COLO668 (cell line): ENCODE measurements at regions not wholly inside any gene's neighbourhood (a gene's known extent, or its start where the extent isn't known, plus 50 kb on each side); places are given as distances from the start of the nearest gene placed in this dataset.
A peak's percentile ranks its signal among the peaks of the same experiment; 100 is the strongest.
"Not testable (repeated sequence)": the region's sequence is repeated elsewhere in the genome, so short reads cannot be mapped to it uniquely, and the experiment has no call there.

Experiments
- DNase-seq: peaks from one replicate; lab custom pipeline; 2025; ENCODE audit not compliant: unreplicated experiment; lab: John Stamatoyannopoulos, UW

- no peak for DNase-seq
Measured at GRCh38 chr2:88913280-88913679, 221.8 kb downstream of the RPIA start.

DNA sequence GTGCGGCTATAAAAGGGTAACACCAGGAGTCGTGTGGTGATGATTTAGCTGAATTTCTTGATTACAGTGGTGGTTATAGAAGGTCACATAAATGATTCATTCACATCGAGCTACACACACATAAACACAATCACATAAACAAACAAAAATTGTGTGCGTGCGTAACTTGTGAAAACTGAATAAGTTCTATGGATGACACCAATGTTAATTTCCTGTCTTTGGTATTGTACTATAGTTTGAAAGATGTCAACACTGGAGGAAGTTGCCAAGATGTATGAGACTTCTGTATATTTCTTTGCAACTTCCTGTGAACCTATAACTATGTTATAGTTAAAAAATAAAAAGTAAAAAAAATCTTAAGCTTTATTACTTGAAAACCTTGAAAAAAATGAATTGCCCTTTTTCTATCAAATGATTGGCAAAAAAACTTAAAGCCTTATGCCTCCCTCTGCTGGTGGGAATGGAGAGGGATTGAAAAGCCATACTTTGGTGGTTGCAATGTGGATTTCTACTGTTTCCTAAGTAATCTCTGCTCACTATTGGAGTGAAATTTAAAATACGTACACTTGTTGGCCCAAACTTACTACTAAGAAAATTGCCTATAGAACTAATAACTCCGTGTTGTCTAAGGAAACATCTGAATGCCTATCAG is 227.7 kb downstream of the RPIA start:
- DNase-seq, result peak; percentile 4

- DNase-seq, result not testable (repeated sequence)
Measured at GRCh38 chr2:88920399-88920798, 228.9 kb downstream of the RPIA start.

- DNase-seq, result no peak
Measured at GRCh38 chr2:88924533-88924932, 233.1 kb downstream of the RPIA start.

DNA sequence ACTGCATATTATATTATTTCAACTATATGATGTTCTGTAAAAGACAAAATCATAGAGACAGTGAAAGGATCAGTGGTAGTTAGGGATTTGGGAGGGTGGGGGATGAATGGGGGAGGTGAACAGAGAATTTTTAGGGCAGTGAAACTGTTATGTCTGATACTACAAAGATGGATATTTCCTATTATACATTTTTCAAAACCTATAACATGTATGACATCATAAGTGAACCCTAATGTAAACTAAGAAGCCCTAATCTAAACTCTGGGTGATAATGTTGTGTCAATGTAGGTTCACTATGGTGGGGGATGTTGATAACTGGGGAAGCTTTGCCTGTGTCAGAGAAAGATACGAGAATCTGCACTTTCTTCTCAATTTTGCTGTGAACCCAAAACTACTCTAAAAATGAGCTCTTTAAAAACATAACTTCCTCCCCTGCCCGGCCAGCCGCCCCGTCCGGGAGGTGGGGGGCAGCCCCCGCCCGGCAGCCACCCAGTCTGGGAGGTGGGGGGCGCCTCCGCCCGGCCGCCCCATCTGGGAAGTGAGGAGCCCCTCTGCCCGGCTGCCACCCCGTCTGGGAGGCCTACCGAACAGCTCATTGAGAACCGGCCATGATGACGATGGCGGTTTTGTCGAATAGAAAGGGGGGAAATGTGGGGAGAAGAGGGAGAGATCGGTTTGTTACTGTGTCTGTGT is 234.4 kb downstream of the RPIA start:
- DNase-seq, result no peak

- no peak for DNase-seq
Measured at GRCh38 chr2:88927128-88927527, 235.7 kb downstream of the RPIA start.

- no peak for DNase-seq
Measured at GRCh38 chr2:88930659-88931058, 239.2 kb downstream of the RPIA start.

DNA sequence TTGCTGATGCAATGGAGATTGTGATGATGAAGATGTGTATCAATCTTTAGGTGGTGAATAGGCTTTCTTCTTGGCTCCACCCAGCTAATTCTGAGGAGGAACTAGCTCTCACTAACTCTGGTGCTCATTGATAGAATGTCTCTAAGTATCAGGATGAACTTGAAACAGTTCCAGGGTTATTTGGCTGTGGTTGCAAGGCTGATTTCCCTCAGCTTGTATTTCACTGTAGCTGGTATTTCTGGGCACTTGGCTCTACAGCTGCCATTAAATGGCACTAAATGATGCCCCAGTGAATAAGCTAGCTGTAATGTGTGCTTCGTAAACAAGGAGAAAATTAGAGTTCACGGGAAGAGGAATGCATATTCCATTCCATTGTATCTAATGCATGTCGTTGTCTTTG is 241.2 kb downstream of the RPIA start:
- no peak for DNase-seq

GRCh38 chr2:88933091-88933490 is 241.6 kb downstream of the RPIA start:
- DNase-seq, result no peak

DNA sequence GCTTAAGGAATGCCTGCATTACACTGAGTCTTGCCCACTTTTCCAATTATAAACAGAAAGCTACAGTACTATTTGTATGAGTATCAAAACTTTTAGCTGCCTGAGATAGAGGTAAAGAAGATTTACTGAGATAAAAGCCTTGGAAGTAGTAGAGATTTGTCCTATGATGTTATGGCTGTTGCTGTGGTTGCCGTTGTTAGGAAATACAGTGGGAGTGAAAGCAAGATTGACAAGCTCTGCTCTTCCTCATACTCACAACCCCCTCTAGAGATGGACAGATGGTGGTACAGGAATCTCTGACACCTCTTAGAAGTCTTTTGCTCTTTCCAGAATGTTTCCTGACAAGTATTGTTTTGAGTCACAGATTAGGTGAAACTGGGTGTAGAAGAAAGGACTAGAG is 242.5 kb downstream of the RPIA start:
- DNase-seq, result no peak

DNA sequence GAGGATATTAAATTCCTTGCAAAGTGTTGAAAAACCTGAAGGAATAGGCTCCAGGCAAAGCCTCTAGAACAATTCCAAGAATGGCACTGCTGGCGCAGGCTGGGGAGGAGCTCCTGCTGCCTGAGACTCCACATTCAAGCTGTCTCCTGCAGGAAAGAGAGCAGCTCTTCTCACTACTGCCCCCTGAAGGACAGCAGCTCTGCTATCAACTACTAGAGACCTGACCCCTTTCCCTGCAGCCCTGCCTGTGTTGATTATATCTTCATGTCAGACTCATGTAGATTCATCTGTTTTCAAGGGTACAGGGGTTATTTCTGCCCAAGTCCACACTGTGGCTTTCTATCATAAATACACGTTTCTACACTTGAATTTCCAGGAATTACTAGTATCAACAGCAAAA is 249.7 kb downstream of the RPIA start:
- peak; percentile 3 for DNase-seq

- no peak for DNase-seq
Measured at GRCh38 chr2:88942798-88943197, 251.3 kb downstream of the RPIA start.

- DNase-seq, result no peak
Measured at GRCh38 chr2:88949336-88949735, 257.9 kb downstream of the RPIA start.

DNA sequence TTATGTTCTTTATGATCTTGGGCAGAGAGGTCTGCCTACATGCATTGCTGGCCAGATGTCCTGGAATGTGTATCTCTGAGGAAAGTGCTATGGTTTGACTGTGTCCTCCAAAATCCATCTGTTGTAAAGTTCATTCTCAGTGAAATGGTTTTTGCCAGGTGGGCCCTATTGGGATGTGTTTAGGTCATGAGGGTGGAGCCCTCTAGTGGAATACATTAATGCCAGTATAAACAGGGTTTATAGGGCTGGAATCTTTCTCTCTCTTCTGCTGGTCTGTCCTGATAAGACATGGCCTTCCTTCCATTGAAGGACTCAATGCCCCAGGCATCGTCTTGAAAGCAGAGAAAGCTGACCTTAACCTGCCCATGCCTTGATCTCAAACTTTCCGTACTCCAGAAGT is 258.5 kb downstream of the RPIA start:
- no peak for DNase-seq

- no peak for DNase-seq
Measured at GRCh38 chr2:88955607-88956006, 264.1 kb downstream of the RPIA start.

DNA sequence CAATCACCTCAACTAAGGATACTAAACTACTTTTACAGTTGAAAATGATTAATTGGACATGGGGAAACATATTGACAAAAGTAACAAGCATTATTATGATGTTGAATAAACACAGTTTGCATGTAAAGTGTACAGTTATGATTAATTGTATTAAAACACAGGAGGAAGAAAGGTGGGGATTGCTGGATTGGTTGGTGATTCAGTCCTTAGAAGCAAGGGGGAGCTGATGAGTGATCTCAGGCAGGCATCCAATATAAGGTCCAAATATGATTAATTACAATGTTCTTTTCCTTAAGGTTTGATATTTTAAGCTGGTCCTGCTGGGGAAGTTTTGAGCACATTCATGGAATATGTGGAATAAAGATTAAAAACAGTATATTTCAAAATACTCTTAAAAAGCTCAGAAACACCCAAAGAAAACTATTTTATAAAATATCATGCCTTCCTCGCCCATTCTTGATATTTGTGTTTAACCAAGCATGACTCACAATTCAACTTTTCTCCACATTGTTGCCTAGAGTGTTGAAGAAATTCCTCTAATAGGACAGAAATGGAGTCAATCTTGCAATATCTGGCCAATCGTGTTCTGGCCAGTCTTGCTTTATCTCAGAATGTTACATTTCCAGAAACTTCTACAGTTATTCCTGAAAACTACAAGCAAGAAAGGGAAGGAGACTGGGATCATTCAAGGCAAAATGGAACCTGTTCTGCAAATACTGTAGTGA is 268.2 kb downstream of the RPIA start:
- DNase-seq, result no peak

DNA sequence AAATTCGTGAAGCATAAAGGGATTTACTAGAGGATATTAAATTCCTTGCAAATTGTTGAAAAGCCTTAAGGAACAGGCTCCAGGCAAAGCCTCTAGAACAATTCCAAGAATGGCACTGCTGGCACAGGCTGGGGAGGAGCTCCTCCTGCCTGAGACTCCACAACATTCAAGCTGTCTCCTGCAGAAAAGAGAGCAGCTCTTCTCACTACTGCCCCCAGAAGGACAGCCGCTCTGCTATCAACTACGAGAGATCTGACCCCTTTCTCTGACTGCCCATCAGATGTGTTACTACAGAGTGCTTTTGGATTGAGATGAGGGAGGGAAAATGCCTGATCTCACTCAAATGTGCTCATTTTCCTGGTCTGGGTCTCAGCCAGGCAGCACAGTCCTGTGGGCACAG is 269.9 kb downstream of the RPIA start:
- DNase-seq, result not testable (repeated sequence)

- DNase-seq, result peak; percentile 8
Measured at GRCh38 chr2:88967844-88968243, 276.4 kb downstream of the RPIA start.

DNA sequence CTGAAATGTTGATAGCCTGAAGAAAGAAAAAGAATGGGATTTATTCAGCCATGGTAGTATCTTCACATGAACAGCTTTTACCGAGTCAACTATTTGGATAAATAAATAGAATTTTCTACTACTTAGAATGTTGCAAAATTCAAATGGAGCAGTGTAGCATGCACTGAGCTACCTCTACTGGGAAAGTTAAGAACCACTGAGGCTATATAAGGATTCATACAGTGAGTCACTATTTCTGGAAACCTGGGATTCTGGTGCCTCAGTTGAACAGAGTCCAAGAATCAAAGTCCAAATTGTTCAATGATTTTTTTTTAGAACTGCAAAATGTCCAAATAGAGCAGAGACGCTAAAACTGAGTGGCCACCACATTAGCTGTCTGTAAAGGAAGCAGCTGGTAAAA is 286.5 kb downstream of the RPIA start:
- not testable (repeated sequence) for DNase-seq

DNA sequence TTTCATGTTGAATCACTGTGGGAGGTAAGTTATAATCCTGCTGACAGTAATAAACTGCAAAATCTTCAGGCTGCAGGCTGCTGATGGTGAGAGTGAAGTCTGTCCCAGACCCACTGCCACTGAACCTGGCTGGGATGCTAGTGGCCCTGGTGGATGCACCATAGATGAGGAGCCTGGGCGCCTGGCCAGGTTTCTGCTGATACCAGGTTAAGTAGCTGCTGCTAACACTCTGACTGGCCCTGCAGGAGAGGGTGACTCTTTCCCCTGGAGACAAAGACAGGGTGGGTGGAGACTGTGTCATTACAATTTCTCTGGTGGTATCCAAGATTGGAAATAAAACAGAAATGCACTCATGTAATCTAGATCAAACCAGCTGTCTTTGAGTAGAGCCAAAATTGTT is 287.0 kb downstream of the RPIA start:
- DNase-seq, result not testable (repeated sequence)

- not testable (repeated sequence) for DNase-seq
Measured at GRCh38 chr2:88984079-88984478, 292.6 kb downstream of the RPIA start.

GRCh38 chr2:88986721-88987330 is 295.4 kb downstream of the RPIA start:
- DNase-seq, result not testable (repeated sequence)
